GM19397 (cell line): ENCODE measurements at regions not wholly inside any gene's neighbourhood (a gene's known extent, or its start where the extent isn't known, plus 50 kb on each side); places are given as distances from the start of the nearest gene placed in this dataset.
"Not testable (repeated sequence)": the region's sequence is repeated elsewhere in the genome, so short reads cannot be mapped to it uniquely, and the experiment has no call there.

Source experiments
- ATAC-seq: cut with Tn5 transposase; IDR thresholded peaks from one replicate; pipeline ENCODE4 v1.9.1; 2021; ENCODE audit warnings: mild to moderate bottlenecking, moderate library complexity; ENCODE audit not compliant: unreplicated experiment

GRCh38 chr4:3380336-3380735, 61.4 kb upstream of the HGFAC start:
- not testable (repeated sequence) for ATAC-seq

GRCh38 chr4:3381208-3381607, 60.6 kb upstream of the HGFAC start:
- not testable (repeated sequence) for ATAC-seq

- ATAC-seq: no peak
These were observed 59.5 kb upstream of the HGFAC start for GRCh38 chr4:3382251-3382650.

- no peak for ATAC-seq
These were observed 57.4 kb upstream of the HGFAC start for GRCh38 chr4:3384391-3384770.

- ATAC-seq: no peak
These were observed 56.7 kb upstream of the HGFAC start for GRCh38 chr4:3384771-3385710.

GRCh38 chr4:3385711-3386420, 55.9 kb upstream of the HGFAC start:
- no peak for ATAC-seq

- no peak for ATAC-seq
These were observed 55.2 kb upstream of the HGFAC start for GRCh38 chr4:3386526-3386925.

GRCh38 chr4:3387154-3387942, 54.4 kb upstream of the HGFAC start:
- ATAC-seq: peak; percentile 40

GRCh38 chr4:3387943-3388361, 53.8 kb upstream of the HGFAC start:
- peak; percentile 24 for ATAC-seq

GRCh38 chr4:3388471-3389232, 53.1 kb upstream of the HGFAC start:
- ATAC-seq: no peak

- no peak for ATAC-seq
These were observed 52.2 kb upstream of the HGFAC start for GRCh38 chr4:3389233-3390215.

GRCh38 chr4:3390288-3390811, 51.4 kb upstream of the HGFAC start:
- no peak for ATAC-seq

- ATAC-seq: no peak
These were observed 50.3 kb upstream of the HGFAC start for GRCh38 chr4:3391422-3391821.
